ENCODE measurements at regions not wholly inside any gene's neighbourhood (a gene's known extent, or its start where the extent isn't known, plus 50 kb on each side); places are given as distances from the start of the nearest gene placed in this dataset.
"Not testable (repeated sequence)": the region's sequence is repeated elsewhere in the genome, so short reads cannot be mapped to it uniquely, and the experiment has no call there.

GRCh38 chr3:86379280-86379679, 611.7 kb downstream of the VGLL3 start:
- Histone ChIP-seq H3K36me3 (ENCODE audit: control insufficient read depth, insufficient read depth, low read length) (no peaks in the 10 kb centered on the region), H3K4me3 (ENCODE audit: low read depth in 2 of 2, low read length in 2 of 2) (no peak overlapping the region), H3K27ac (ENCODE audit: low read length) (no peak overlapping the region), H3K4me1 (ENCODE audit: control insufficient read depth, insufficient read depth, low read length) (no peaks in the 10 kb centered on the region), H3K9me3 (ENCODE audit: control insufficient read depth, insufficient read depth, low read depth, low read length) (no peaks in the 10 kb centered on the region), H3K27me3 (ENCODE audit: control insufficient read depth, insufficient read depth, low read length) (no peaks in the 10 kb centered on the region)
- ChIA-PET POLR2A (no interaction called here), CTCF (no interaction called here)
- TF ChIP-seq POLR2AphosphoS5 (IDR thresholded peaks at IDR 0.05; ENCODE audit: low read depth, low read length) (no peak), CTCF (IDR thresholded peaks at IDR 0.05) (no peak), REST (IDR thresholded peaks at IDR 0.05; ENCODE audit: insufficient read depth in 1 of 2, low read depth in 2 of 2, low read length in 1 of 2) (no peak), TCF7L2 (IDR thresholded peaks at IDR 0.05; ENCODE audit: low read depth, low read length) (no peak), SIN3A (IDR thresholded peaks at IDR 0.05; ENCODE audit: borderline replicate concordance, insufficient read depth, low read depth, low read length) (no peak)
- intact Hi-C loops (cut with micrococcal nuclease; ENCODE audit: unreplicated experiment) (no loop called here), in situ Hi-C loops (cut with HindIII; ENCODE audit: low pct_unique_long_range_greater_than_20kb, low sequenced_read_pairs) (no loop called here)
- BruUV-seq (replicated peaks), result no TSS peak
- DNase-seq (ENCODE audit: low read depth, low spot score) (no peak), ATAC-seq (no peak)

- no TSS peak for BruUV-seq (replicated peaks)
- no peak for TF ChIP-seq TCF7L2 (IDR thresholded peaks at IDR 0.05; ENCODE audit: low read depth, low read length)
- no peaks in the 10 kb centered on the region for H3K36me3 ChIP-seq (ENCODE audit: control insufficient read depth, insufficient read depth, low read length)
- ATAC-seq (no peak), DNase-seq (ENCODE audit: low read depth, low spot score) (no peak)
- in situ Hi-C loops (cut with HindIII; ENCODE audit: low pct_unique_long_range_greater_than_20kb, low sequenced_read_pairs) (no loop called here), intact Hi-C loops (cut with micrococcal nuclease; ENCODE audit: unreplicated experiment) (no loop called here)
- no peak overlapping the region for H3K27ac ChIP-seq (ENCODE audit: low read length)
- no peaks in the 10 kb centered on the region for H3K9me3 ChIP-seq (ENCODE audit: control insufficient read depth, insufficient read depth, low read depth, low read length)
- no peaks in the 10 kb centered on the region for H3K27me3 ChIP-seq (ENCODE audit: control insufficient read depth, insufficient read depth, low read length)
- ChIA-PET POLR2A (no interaction called here), CTCF (interaction anchor here (0.7 kb wide), 1 partner anchor 518 kb away, joined by 4 read pairs; no protein-coding TSS in a partner anchor)
- H3K4me1 ChIP-seq (ENCODE audit: control insufficient read depth, insufficient read depth, low read length), result no peaks in the 10 kb centered on the region
- H3K4me3 ChIP-seq (ENCODE audit: low read depth in 2 of 2, low read length in 2 of 2), result no peak overlapping the region
Observed at GRCh38 chr3:86378829-86379228, 612.1 kb downstream of the VGLL3 start.

GRCh38 chr3:86335566-86335965, 655.4 kb downstream of the VGLL3 start:
- POLR2A ChIA-PET; BruUV-seq (replicated peaks); H3K36me3 ChIP-seq (ENCODE audit: control insufficient read depth, insufficient read depth, low read length); ATAC-seq; in situ Hi-C loops (cut with HindIII; ENCODE audit: low pct_unique_long_range_greater_than_20kb, low sequenced_read_pairs); H3K27ac ChIP-seq (ENCODE audit: low read length); H3K4me3 ChIP-seq (ENCODE audit: low read depth in 2 of 2, low read length in 2 of 2); DNase-seq (ENCODE audit: low read depth, low spot score); H3K9me3 ChIP-seq (ENCODE audit: control insufficient read depth, insufficient read depth, low read depth, low read length); H3K4me1 ChIP-seq (ENCODE audit: control insufficient read depth, insufficient read depth, low read length); intact Hi-C loops (cut with micrococcal nuclease; ENCODE audit: unreplicated experiment); CTCF ChIA-PET; H3K27me3 ChIP-seq (ENCODE audit: control insufficient read depth, insufficient read depth, low read length): not testable (repeated sequence)

All from Panc1 (cell line).